ENCODE measurements at regions not wholly inside any gene's neighbourhood (a gene's known extent, or its start where the extent isn't known, plus 50 kb on each side); places are given as distances from the start of the nearest gene placed in this dataset.

DNA sequence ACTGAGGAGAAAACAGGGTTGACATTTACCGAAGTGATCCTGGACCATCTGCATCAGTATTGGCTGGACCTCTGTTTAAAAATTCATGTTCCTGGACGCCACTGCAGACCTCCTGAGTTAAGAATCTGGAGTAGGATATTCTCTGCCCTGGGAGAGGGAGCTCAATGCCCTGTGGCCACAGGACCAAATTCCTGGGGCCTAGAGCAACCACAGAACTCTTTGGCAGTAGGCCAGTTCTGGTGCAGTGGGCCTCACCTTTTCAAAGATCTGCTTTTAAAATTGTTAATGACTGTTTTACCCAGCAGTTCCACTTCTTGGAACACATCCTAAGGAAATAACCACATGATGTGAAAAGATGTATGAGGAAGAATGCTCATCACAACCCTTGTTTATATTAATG lies 133.3 kb upstream of the ADPGK start:
- peak; percentile 32 for DNase-seq

DNA sequence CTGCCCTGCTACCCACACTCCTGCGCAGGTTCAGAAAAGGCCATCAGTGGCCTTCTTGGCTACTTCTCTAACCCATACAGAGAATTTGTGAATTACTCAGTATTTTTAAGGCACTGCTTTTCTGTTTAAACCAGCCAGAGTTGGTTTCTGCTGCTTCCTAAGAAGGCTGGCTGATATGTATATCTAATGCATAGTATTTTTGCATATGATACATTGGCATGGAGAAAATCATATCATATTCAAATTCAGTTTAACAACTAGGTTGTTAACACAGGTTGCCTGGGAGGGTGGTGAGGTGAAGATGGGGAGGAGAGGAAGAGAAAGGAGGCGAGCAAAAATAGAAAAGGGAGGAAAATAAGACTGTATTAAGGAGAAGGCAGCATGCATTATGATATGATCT lies 132.8 kb upstream of the ADPGK start:
- DNase-seq, result no peak

DNA sequence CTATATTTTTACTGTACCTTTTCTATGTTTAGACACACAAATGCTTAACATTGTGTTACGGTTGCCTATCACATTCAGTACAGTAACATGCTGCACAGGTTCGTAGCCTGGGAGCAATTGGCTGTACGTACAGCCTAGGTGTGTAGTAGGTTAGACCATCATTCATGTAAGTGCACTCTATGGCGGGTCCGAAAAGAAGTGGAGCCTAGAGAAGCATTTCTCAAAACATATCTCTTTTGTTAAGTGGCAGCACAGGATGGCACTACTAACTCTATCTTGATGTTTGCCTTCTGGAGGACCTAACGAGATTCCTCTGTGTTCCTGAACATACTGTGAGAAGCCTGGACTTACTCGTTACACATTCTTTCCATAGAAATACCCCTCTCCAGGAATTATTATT lies 132.3 kb upstream of the ADPGK start:
- no peak for DNase-seq

DNA sequence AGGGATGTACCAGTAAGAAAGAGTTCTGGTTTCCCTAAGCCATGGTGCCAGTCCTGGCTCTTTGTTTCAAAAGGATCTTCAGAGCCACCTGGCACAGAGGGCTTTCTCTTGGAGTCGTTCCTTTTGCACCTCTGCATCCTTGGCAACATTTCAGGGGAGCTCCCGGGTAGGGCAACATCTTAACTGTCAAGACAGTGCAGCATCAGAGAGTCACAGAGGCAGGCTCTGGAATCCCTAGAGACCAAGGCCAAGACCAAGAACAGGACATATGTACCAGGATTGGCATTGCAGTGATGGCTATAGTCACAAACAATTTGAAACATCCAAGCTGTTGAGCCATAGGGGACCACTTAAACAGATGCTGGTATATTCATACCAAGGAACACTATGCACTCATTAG lies 129.4 kb upstream of the ADPGK start:
- no peak for DNase-seq

DNA sequence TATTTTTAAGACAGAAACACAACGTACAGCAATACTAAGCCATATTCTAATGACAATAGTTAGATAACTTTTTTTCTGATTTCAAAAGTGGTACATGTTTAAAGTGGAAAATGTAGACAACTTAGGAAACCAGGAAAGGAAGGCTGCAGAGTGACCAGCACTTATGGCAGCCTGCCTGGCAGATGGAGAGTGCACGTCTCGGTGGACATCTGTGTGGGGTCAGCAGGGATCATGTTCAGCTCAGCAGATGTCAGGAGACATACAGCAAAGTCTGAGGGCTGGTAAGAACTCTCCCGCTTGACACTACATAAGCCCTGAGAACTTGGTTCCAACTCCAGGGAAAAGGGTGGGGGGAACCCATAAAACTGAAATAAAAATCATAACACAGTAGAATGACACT lies 128.6 kb upstream of the ADPGK start:
- DNase-seq, result no peak

DNA sequence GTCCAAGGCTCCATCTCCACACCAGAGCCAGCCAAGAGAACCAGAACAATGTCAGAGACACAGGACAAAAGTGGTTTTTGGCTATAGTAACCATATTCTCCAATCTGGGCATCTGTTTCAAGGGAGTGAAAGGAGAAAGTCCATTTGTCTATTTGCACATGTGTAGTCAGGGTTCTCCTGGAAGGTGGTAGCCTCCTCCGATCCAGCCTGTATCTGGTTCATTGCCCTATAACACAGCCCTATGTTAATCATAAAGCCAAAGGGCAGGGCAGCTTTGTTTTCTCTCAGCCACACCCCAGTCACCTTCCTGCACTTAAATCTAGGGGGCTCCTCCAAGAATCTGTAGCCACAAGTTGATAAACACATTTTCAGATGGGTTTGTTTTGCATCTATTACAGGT lies 128.1 kb upstream of the ADPGK start:
- DNase-seq, result no peak

DNA sequence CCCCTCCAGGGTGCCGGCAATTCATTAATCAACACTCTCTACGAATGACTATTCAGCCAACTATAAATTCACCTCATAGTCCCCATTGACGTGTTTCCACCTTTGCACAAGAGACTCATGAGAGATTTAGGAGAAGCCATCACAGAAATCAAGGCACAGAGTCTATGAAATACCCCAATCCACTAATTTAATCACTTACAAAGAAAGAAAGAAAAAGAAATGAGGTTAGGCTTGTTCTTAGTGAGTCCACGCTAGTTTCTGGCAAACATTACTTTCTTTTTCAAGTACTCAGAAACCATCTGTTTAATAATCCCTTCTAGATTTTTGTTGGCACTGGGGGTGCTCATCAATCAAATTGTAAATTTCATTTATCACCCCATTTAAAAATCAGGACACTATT lies 125.2 kb upstream of the ADPGK start:
- DNase-seq, result no peak

DNA sequence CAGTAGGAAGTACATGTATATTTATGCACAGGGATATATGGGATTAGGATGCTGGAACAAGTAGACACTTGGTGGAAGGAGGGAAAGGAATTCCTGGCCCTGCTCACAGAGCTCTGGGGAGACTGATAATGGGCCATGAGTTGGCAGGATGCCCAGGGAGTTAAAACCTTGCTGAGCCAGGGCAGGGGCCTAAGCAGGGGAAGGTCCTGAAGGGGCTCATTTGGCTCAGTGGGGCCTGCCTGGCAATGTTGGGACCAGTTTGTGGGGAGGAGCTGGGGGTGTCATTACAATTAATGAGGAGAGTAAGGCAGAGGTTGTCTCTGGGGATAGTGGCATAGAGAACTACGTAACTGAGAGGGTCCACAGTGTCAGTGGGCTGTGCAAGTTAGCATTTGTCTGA lies 124.2 kb upstream of the ADPGK start:
- no peak for DNase-seq

DNA sequence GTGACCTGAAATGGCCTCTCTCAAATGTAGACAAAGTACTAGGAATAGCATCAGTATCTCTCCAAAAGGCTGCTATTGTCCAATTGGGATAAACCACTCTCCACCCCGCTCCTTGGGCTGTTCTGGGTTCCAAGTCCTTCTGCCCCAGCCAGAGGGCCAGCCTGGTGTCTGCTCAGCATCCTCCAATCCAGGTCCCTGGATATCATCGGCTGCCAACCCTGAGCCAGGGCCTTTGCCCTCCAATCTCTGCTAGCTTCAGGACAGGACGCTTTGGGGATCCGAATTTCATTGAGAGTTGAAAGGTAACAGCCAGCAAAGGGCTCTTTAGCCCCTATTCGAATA lies 119.3 kb upstream of the ADPGK start:
- DNase-seq, result no peak

DNA sequence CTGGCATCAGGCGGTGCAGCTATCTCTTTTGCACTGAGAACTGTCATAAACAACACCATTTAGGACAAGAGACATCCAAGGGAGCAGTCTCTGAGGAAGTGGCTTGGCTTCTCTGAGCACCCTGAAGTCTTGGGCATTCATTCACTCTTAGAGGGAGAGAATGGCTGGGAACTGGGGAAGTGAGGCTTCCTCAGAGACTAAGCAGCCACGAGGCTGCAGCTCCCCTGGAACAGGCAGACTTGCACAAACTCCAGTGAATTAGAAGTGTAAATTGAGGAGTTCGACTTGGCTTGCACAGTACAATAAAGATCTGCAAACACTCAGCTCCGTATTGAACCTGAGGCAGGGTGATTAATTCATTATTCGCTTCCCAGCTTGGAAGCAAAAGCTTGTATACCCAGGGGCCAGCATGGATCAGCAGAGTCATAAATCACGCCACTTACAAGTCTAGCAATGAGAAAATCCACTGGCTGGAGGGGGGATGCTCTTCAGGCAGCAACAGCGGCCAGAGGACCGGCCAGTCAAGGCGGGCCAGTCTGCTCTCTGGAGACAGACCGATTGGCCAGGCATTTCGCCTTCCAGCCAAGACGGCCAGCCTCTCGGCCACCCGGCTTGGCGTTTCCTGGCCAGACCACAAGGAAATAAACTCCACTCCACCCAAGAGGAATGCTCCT lies 118.8 kb upstream of the ADPGK start:
- no peak for DNase-seq

DNA sequence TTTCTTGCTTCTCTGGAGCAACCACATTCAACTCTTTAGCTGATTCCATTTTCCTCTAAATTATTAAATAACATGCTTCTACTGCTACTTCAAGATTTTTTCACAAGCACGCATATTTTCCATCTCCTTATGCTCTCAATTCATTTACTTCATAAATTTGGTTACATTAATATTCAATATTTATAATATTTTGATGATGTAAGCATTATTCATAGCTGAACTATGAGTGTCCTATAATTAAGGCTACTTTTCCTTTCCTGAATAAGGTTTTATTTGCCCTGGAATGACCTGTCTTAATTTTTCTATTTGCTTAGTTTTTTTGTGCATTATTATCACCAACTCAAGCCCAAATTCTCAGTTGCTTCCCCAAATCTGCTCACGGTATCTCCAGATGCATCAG lies 109.4 kb upstream of the ADPGK start:
- DNase-seq, result no peak

DNA sequence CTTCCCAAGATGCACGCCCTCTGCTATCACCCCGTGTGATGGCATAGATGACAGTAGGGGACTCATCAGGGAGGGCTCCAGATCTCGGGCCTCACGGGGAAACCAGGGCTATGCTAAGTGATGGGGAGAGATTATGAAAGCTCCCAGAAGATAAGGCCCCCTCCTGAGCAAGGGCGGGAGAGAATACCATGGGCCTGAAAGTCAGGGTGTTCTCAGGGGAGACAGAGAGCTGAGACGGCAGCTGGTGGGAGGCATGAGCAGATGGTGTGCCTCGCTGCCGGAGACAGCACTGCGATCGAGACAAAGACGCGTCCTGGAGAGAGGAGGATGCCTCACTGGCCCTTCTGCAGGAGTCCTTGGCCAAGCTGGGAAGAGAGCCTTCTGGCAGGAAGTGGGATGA lies 106.5 kb upstream of the ADPGK start:
- DNase-seq, result no peak

DNA sequence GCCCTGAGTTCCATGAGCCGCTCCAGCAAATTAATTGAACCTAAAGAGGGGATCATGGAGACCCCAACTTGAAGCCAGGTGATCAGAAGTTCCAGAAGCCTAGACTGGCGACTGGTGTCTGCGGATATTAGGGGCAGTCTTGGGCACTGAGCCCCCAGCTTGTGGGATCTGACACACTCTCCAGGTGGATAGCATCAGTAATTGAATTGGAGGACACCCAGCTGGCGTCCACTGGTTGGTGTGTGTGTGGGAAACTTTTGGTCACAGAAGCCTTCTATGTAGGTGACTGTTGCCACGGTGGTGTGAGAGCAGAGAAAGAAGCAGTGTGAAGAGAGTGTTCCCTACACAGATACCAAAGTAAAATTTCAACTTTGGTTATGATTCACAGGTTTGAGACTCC lies 106.0 kb upstream of the ADPGK start:
- no peak for DNase-seq

DNA sequence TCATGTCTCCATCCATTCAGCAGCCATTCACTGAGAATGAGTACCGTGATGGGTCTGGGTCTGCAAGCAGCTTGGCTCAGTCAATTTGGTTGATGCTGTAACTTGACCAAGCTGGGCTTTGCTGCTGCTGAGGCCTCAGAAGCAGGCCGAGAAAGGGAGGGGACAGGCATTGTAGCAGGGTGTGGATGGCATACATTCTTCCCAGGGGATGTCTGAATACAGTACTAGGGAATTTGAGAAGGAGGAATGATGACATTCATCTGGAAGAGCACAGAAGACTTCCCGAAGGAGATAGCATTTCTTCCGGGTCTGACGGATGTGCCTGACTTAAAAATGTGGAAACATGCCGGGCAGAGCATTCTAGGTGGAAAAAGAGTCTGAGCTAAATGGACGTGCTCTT lies 105.3 kb upstream of the ADPGK start:
- no peak for DNase-seq

DNA sequence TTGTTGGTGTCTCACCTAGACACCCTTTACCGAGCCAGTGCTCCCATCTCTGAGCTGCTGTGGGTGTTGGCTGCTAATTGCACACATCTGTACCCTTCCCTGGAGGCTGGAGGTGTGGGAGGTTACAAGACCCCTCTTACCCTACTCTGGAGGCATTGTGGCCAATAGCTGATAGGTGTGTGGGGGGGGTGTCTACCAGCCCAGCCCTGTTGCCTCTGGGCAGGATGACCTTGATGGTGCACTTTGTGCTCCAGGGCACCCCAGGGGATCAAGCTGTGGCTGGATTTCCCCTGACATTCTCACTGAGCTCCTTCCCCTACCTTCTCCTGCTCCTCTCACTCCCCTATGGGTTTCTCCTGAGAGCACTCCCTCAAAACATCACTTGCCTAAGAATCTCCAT lies 104.7 kb upstream of the ADPGK start:
- no peak for DNase-seq

DNA sequence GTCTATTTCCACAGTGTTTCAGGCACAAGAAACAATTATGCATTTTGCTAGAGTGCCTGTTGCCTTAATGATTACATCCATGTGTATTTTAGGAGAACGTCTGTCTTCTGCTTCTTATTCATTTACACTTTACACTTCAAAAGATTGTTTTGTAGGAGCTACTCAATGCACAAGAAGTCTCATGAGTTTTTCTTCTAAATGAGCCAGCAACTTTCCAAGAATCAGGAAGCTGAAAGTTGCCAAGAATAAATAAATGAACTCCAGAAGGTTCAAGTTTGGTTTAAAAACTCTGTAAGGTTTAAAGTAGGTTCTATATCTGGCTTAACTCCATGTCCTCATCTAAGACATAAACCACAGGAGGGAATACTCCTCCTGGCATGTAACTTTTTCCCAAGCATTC lies 103.8 kb upstream of the ADPGK start:
- DNase-seq, result no peak

DNA sequence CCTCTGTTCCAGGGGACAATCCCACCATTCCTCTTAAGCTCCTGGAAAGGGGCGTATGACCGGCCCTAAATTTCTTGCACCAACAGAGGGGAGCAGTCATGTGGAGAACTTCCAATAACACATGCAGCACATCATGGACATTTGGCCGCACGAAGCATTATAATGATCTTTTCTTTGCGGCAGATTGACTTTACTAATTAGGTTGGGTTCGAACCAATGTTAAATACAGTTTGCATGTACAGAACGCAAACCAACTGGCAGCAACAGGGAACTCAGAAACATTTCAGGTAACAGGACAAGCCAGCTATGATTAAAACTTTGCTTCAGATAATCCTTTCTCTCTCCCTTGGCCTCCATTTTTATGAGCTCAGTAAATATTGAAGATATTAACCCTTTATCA lies 100.8 kb upstream of the ADPGK start:
- DNase-seq, result no peak

DNA sequence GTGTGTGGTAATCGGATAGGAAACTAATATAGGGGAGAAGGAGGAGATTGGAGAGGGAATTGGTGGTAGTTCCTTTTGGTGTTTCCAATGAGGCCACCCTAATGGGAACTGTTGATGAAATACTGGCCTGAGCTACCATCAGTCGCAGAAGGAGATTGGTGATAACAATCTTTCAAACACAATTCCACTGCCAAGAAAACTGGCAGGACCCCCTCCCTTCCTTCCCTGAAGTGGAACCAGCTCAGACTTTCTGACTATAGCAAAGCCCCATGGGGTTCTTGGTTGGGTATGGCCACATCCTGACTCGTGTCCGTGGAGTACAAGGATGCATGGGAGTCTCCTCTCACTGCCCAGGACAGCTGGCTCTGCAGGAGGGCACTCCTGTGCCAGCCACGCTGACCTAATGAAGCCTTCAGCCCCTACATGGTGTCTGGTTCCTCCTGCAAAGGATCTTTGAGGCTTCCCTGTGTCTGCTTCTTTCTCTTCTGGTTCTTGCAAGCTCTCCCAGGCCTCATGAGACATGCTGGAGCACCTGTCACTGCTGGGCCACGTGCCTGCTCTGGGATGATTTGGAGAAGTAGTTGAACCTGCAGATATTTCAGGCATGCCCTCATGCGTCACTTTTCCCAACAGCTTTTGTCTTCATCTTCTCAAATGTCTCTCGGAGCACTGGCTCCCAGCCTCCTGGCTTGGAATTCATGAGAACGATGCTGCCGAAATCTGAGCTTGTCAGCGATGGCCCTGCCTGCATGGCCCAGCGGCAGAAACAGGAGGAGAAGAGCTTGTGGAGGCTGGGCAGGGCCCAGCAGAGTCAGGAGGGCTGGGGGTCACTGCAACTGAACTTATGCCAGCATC lies 90.0 kb upstream of the ADPGK start:
- DNase-seq, result no peak

DNA sequence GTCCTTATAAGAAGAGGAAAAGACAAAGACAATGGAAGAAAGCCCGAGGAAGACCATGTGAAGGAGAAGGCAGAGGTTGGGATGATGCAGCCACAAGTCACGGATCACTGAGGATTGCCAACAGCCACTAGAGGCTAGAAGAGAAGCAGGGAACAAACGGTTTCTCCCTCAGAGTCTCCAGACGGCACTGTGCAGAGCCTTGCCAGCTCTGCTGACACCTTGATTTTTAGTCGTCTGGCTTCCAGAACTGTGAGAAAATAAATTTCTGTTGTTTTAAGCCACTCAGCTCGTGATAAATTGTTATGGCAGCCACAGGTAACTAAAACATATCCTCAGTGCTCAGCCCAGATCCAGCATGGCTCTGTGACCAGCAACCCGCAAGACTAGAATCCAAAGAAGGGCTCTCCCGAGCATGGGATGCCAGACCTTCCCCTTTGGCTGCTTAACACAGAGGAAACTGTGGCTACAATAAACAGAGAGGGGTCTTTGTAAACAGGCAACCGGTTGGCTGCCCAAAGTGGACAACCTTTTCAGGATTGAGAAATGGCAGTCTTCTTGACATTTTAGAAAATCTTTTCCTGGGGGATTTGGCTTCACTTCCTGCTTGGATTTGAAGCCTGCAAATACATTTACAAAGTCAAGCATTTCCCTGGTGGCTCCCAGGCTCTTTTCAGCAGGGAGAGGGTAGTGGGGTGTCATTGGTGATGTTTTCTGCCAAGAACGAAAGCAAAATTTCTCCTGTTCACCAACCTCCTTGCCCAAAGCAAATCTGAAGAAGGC lies 88.7 kb upstream of the ADPGK start:
- DNase-seq, result no peak

DNA sequence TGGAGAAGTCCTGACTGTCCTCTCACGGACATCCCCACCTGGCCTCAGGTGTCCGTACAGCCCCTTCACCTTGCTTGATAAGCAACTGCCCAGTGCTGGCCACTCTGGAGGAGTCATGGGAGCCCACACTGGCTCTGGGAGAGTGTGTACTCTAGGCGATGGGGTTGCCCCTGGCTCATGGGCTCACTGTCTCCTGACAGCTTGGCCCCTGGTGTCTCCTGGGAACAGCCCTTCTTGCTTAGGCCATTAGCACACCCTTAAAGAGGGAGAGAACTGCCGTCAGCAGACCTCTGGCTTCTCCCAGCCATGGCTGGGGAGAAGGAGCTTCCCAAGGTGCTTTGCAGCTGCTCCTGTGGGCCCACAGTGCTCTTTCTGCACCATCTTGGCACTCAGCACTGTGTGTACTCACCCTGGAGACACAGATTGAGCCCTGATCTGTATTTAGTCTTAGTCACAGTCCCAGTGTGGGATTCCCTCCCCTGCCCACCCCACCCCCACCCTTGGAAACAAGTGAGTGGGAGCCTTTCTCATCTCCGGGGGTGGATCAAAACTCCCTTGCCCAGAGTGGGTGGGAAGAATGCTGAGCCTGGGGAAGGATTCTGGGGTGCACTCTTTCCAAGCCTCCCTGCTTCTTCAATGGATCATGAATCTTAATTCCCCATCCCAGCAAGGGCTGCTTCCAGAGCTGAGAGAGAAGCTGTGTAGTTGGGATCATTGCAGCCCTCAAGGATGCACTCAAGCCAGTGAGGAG lies 83.5 kb upstream of the ADPGK start:
- no peak for DNase-seq

DNA sequence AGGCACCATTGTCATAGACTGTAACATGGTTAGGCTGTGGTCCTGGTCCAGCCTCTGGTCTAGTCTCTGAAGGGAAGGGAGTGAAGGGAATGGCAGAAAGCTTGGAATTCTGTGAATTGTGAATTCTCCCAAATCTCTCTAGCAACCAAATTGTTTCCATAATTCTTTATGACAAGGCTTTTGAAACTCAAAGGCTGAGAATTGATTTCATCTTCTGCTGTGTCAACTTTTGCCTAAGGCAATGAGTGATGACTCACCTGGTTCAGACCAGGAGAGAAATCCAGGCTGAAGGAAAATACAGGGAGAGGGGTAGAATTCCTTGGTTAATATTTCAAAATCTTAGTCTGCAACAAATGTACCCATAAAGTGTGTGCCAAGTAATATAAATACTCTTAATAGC lies 82.6 kb upstream of the ADPGK start:
- no peak for DNase-seq

DNA sequence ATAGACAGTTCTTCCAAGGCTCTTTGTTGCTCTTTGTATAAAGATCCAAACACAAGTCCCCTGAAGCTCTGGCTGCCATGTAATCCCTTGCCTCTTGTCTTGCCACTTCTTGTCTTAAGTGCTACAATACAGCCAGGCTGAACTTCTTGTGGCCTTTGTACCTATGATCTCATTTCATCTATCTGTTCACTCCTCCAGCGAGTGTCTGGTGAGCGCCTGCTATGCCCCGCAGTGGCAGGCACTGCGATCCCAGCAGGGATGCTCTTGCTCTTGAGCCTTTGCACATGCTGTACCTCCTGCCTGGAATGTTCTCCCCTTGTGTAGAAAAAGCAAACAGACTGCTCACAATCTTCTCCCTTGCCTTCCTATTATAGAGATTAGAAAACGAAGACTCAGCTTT lies 81.9 kb upstream of the ADPGK start:
- no peak for DNase-seq

DNA sequence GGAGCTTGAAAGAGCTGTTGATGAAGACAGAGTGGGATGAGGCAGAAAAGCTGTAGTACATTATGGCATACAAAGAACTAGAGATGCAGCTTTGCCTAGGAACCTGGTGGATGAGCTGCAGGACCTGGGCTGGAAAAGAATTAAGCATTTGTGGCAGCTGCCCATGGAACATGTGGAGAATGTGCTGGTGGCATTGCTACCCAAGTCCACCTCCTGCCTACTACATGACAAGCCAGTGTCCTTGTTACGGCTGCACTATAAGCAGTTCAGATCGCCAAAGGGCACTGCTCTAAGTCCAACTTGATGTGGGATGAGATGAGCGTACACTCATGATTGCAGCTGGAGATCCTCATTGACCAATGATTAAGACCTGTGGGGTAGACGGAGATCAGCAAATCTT lies 81.1 kb upstream of the ADPGK start:
- no peak for DNase-seq
